CD4-positive, alpha-beta T cell (primary cell): ENCODE measurements at regions not wholly inside any gene's neighbourhood (a gene's known extent, or its start where the extent isn't known, plus 50 kb on each side); places are given as distances from the start of the nearest gene placed in this dataset.

ENCODE experiments used
- ATAC-seq: fragments of 200-7000 bp; cut with Tn5 transposase; one replicate; pipeline ENCODE4 v1.10.0; 2022; ENCODE audit warnings: mild to moderate bottlenecking; ENCODE audit not compliant: poor library complexity
- CTCF ChIA-PET: fragments of 350-600 bp; sonication (Branson Sonifier 250); formaldehyde crosslinking; loops from one replicate; lab custom pipeline; 2021; ENCODE audit warnings: antibody characterized with exemption, inconsistent platforms; lab: Charles Lee
- POLR2A ChIA-PET: fragments of 350-600 bp; sonication (Branson Sonifier 250); formaldehyde crosslinking; loops from one replicate; lab custom pipeline; 2021; ENCODE audit warnings: antibody characterized with exemption, inconsistent platforms; lab: Charles Lee
- DNase-seq, 14 experiments: peaks; one replicate each; pipeline ENCODE4 v3.0.0-alpha.2; 2013 to 2020; ENCODE audit warnings: mixed read lengths in 2 of 14
- H3K27ac ChIP-seq, 2 donors: one replicate each; pipeline versions ENCODE4 v1.5.1 to v1.7.0; 2013; ENCODE audit warnings: low read length in 2 of 2, low read depth in 1 of 2, mild to moderate bottlenecking in 1 of 2
- H3K27me3 ChIP-seq, 2 experiments: 1 replicate in 1 of 2; 2 replicates in 1 of 2; pipeline versions ENCODE4 v1.6.1 to v1.7.0; 2013; ENCODE audit warnings: low read length in 2 of 2, control low read depth in 1 of 2, mild to moderate bottlenecking in 1 of 2, moderate library complexity in 1 of 2; ENCODE audit not compliant: insufficient read depth in 2 of 2, control insufficient read depth in 1 of 2
- H3K36me3 ChIP-seq: one replicate; pipeline ENCODE4 v1.6.1; 2013; ENCODE audit warnings: low read length, control low read depth; ENCODE audit not compliant: insufficient read depth
- H3K4me1 ChIP-seq: one replicate; pipeline ENCODE4 v1.6.1; 2013; ENCODE audit warnings: low read length, control low read depth; ENCODE audit not compliant: insufficient read depth
- H3K4me3 ChIP-seq: one replicate; pipeline ENCODE4 v1.5.1; 2013; ENCODE audit warnings: mild to moderate bottlenecking, low read length, moderate library complexity
- H3K9me3 ChIP-seq, 2 experiments: 1 replicate in 1 of 2; 2 replicates in 1 of 2; pipeline versions ENCODE4 v1.6.1 to v1.7.0; 2013; ENCODE audit warnings: low read length in 2 of 2, mild to moderate bottlenecking in 2 of 2, control low read depth in 1 of 2, moderate library complexity in 1 of 2; ENCODE audit not compliant: control insufficient read depth in 1 of 2, insufficient read depth in 1 of 2
- H3K27ac Mint-ChIP-seq: one replicate; pipeline ENCODE4 v1.8.0; 2020; ENCODE audit warnings: mixed read lengths
- H3K27me3 Mint-ChIP-seq: one replicate; pipeline ENCODE4 v1.8.0; 2021; ENCODE audit warnings: mixed read lengths
- H3K36me3 Mint-ChIP-seq: one replicate; pipeline ENCODE4 v1.8.0; 2021; ENCODE audit warnings: low read depth, mixed read lengths
- H3K4me1 Mint-ChIP-seq: one replicate; pipeline ENCODE4 v1.8.0; 2021; ENCODE audit warnings: low read depth, mixed read lengths
- H3K4me3 Mint-ChIP-seq: one replicate; pipeline ENCODE4 v1.8.0; 2020; ENCODE audit warnings: mild to moderate bottlenecking, mixed read lengths
- H3K9me3 Mint-ChIP-seq: one replicate; pipeline ENCODE4 v1.8.0; 2020; ENCODE audit warnings: mixed read lengths
- CTCF ChIP-seq: fragments of 200-600 bp; IDR thresholded peaks from one replicate; pipeline ENCODE4 v1.8.0; 2022; ENCODE audit warnings: antibody characterized with exemption, mild to moderate bottlenecking
- intact Hi-C, 2 experiments: fragments of 100-400 bp; cut with DNase I in 1 of 2; cut with micrococcal nuclease in 1 of 2; formaldehyde crosslinking; loops; one replicate each; pipeline versions ENCODE4 v1.15.1 to v1.9.0; 2023 to 2025; cut with DNase I, micrococcal nuclease

- Histone ChIP-seq H3K4me1 (peaks cover 4% of the 10 kb centered on the region), H3K27me3 (peaks cover 0 to 4% of the 10 kb centered on the region in 2 experiments), H3K36me3 (no peaks in the 10 kb centered on the region), H3K27ac (no peak overlapping the region), H3K9me3 (no peaks in the 10 kb centered on the region), H3K4me3 (no peak overlapping the region)
- DNase-seq: no peak
- peak; percentile 62 for ATAC-seq
- Mint-ChIP-seq H3K4me3 (no peak overlapping the region), H3K9me3 (no peaks in the 10 kb centered on the region), H3K4me1 (peaks cover 28% of the 10 kb centered on the region), H3K27me3 (peaks cover 22% of the 10 kb centered on the region), H3K27ac (no peak overlapping the region), H3K36me3 (no peaks in the 10 kb centered on the region)
- intact Hi-C loops: loop anchor here (5.0 kb wide), 1 partner anchor 53 kb away; no protein-coding TSS in a partner anchor
- TF ChIP-seq CTCF: no peak
- ChIA-PET CTCF (no interaction called here), POLR2A (interaction anchor here (0.6 kb wide), 1 partner anchor 1528 kb away, joined by 5 read pairs; no protein-coding TSS in a partner anchor)
Measured at GRCh38 chr3:98655666-98656065, 62.3 kb upstream of the CPOX start.

- Mint-ChIP-seq H3K9me3 (no peaks in the 10 kb centered on the region), H3K27ac (no peak overlapping the region), H3K4me3 (no peak overlapping the region), H3K4me1 (peaks cover 13% of the 10 kb centered on the region), H3K27me3 (peaks cover 22% of the 10 kb centered on the region), H3K36me3 (no peaks in the 10 kb centered on the region)
- peak in 12 of 14 experiments; percentile 1 to 63 (median 30) for DNase-seq
- Histone ChIP-seq H3K4me1 (peaks cover 4% of the 10 kb centered on the region), H3K27ac (no peak overlapping the region), H3K4me3 (no peak overlapping the region), H3K27me3 (peaks cover 0 to 4% of the 10 kb centered on the region in 2 experiments), H3K9me3 (no peaks in the 10 kb centered on the region), H3K36me3 (no peaks in the 10 kb centered on the region)
- intact Hi-C loops: loop anchor here (5.0 kb wide), 1 partner anchor 55 kb away; no protein-coding TSS in a partner anchor
- peak; percentile 27 for TF ChIP-seq CTCF
- ATAC-seq: peak; percentile 81
- CTCF ChIA-PET: interaction anchor here (0.5 to 1.7 kb wide), 3 partner anchors 9 to 72 kb away, joined by 3 to 4 read pairs (median 3); no protein-coding TSS in a partner anchor
- POLR2A ChIA-PET: no interaction called here
Measured at GRCh38 chr3:98657457-98657856, 64.0 kb upstream of the CPOX start.

GRCh38 chr3:98662699-98663098 is 69.3 kb upstream of the CPOX start:
- intact Hi-C loops: no loop called here
- Mint-ChIP-seq H3K27me3 (peaks cover 21% of the 10 kb centered on the region), H3K4me3 (no peak overlapping the region), H3K9me3 (no peaks in the 10 kb centered on the region), H3K27ac (no peak overlapping the region), H3K36me3 (no peaks in the 10 kb centered on the region), H3K4me1 (peaks cover under 1% of the 10 kb centered on the region)
- H3K4me1 ChIP-seq: no peaks in the 10 kb centered on the region
- POLR2A ChIA-PET: no interaction called here
- CTCF ChIA-PET: no interaction called here
- H3K4me3 ChIP-seq: no peak overlapping the region
- H3K27me3 ChIP-seq: peaks cover 0 to 4% of the 10 kb centered on the region in 2 experiments
- TF ChIP-seq CTCF: no peak
- H3K27ac ChIP-seq: no peak overlapping the region
- DNase-seq (no peak), ATAC-seq (no peak)
- H3K9me3 ChIP-seq: peaks cover 0 to 3% of the 10 kb centered on the region in 2 experiments
- H3K36me3 ChIP-seq: no peaks in the 10 kb centered on the region
